Loucy (cell line): ENCODE measurements at regions not wholly inside any gene's neighbourhood (a gene's known extent, or its start where the extent isn't known, plus 50 kb on each side); places are given as distances from the start of the nearest gene placed in this dataset.

Experiments
- H2AFZ ChIP-seq: fragments of 200-600 bp; sonication (generic); 2 replicates; pipeline ENCODE4 v1.6.0; 2016; ENCODE audit warnings: antibody characterized with exemption, mild to moderate bottlenecking, low read length, moderate library complexity
- H3F3A ChIP-seq: fragments of 200-600 bp; 2 replicates; pipeline ENCODE4 v1.6.0; 2016; ENCODE audit warnings: antibody characterized with exemption, low read depth, mild to moderate bottlenecking
- H3K27me3 ChIP-seq: fragments of 200-600 bp; sonication (generic); 2 replicates; pipeline ENCODE4 v1.6.1; 2014; ENCODE audit warnings: low read length, mild to moderate bottlenecking; ENCODE audit not compliant: insufficient read depth, poor library complexity, severe bottlenecking
- H3K36me3 ChIP-seq: fragments of 200-600 bp; sonication (generic); 2 replicates; pipeline ENCODE4 v1.6.1; 2016; ENCODE audit warnings: low read length; ENCODE audit not compliant: insufficient read depth
- H3K4me1 ChIP-seq: fragments of 200-600 bp; sonication (generic); 2 replicates; pipeline ENCODE4 v1.5.1; 2014; ENCODE audit warnings: low read length, mild to moderate bottlenecking; ENCODE audit not compliant: insufficient read depth, poor library complexity, severe bottlenecking
- H3K4me2 ChIP-seq: fragments of 200-600 bp; sonication (generic); 2 replicates; pipeline ENCODE4 v1.6.0; 2014; ENCODE audit warnings: antibody characterized with exemption, low read length, low read depth, mild to moderate bottlenecking; ENCODE audit not compliant: poor library complexity, severe bottlenecking
- H3K4me3 ChIP-seq: fragments of 200-600 bp; sonication (generic); 2 replicates; pipeline ENCODE4 v1.5.1; 2014; ENCODE audit warnings: low read length, mild to moderate bottlenecking, mixed read lengths; ENCODE audit not compliant: poor library complexity, severe bottlenecking
- H3K79me2 ChIP-seq: fragments of 200-600 bp; sonication (generic); 2 replicates; pipeline ENCODE4 v1.6.1; 2014; ENCODE audit warnings: low read length; ENCODE audit not compliant: insufficient read depth
- H3K9ac ChIP-seq: fragments of 200-600 bp; sonication (generic); 2 replicates; pipeline ENCODE4 v1.6.0; 2014; ENCODE audit warnings: mild to moderate bottlenecking, low read depth, low read length, moderate library complexity; ENCODE audit not compliant: poor library complexity, severe bottlenecking
- H3K9me2 ChIP-seq: fragments of 200-600 bp; sonication (generic); replicated peaks from 2 replicates; pipeline ENCODE4 v1.6.1; 2016; ENCODE audit warnings: low read depth, low read length, mixed read lengths
- H3K9me3 ChIP-seq: fragments of 200-600 bp; sonication (generic); 2 replicates; pipeline ENCODE4 v1.6.1; 2014; ENCODE audit warnings: mild to moderate bottlenecking, antibody characterized with exemption, low read length, low read depth; ENCODE audit not compliant: insufficient read depth
- H4K20me1 ChIP-seq: fragments of 200-600 bp; sonication (generic); 2 replicates; pipeline ENCODE4 v1.6.0; 2014; ENCODE audit warnings: antibody characterized with exemption, low read length, mild to moderate bottlenecking; ENCODE audit not compliant: insufficient read depth, poor library complexity, severe bottlenecking
- CTCF ChIP-seq: fragments of 200-600 bp; sonication (generic); conservative IDR thresholded peaks from 2 replicates; pipeline ENCODE4 v1.5.1; 2014; ENCODE audit warnings: mild to moderate bottlenecking, antibody characterized with exemption, low read length
- EZH2phosphoT487 ChIP-seq: fragments of 200-600 bp; IDR thresholded peaks from 2 replicates; pipeline ENCODE4 v1.6.1; 2018; ENCODE audit warnings: antibody characterized with exemption, mild to moderate bottlenecking, moderate library complexity, borderline replicate concordance

- Histone ChIP-seq H3K36me3 (no peaks in the 10 kb centered on the region), H4K20me1 (no peaks in the 10 kb centered on the region), H3F3A (no peaks in the 10 kb centered on the region), H3K9ac (no peak overlapping the region), H2AFZ (no peak overlapping the region), H3K4me3 (no peak overlapping the region), H3K79me2 (no peaks in the 10 kb centered on the region), H3K27me3 (no peaks in the 10 kb centered on the region), H3K4me1 (no peaks in the 10 kb centered on the region), H3K9me3 (no peaks in the 10 kb centered on the region), H3K4me2 (no peak overlapping the region), H3K9me2 (no peaks in the 10 kb centered on the region)
- TF ChIP-seq CTCF (peak; percentile 17; the same call in 1 of the 2 replicates), EZH2phosphoT487 (no peak)
Measured at GRCh38 chr16:8194794-8195193, 395.5 kb downstream of the TMEM114 start.

- Histone ChIP-seq H3K36me3 (no peaks in the 10 kb centered on the region), H3K27me3 (no peaks in the 10 kb centered on the region), H3K79me2 (no peaks in the 10 kb centered on the region), H2AFZ (no peak overlapping the region), H3K4me2 (no peak overlapping the region), H3F3A (no peaks in the 10 kb centered on the region), H3K4me1 (no peaks in the 10 kb centered on the region), H3K9me2 (no peaks in the 10 kb centered on the region), H3K9me3 (no peaks in the 10 kb centered on the region), H3K4me3 (no peak overlapping the region), H3K9ac (no peak overlapping the region), H4K20me1 (no peaks in the 10 kb centered on the region)
- no peak for TF ChIP-seq EZH2phosphoT487
- TF ChIP-seq CTCF: no peak
Measured at GRCh38 chr16:8188841-8189240, 401.5 kb downstream of the TMEM114 start.

- Histone ChIP-seq H3K79me2 (no peaks in the 10 kb centered on the region), H3K36me3 (no peaks in the 10 kb centered on the region), H3K4me2 (no peak overlapping the region), H3K4me1 (no peaks in the 10 kb centered on the region), H3K9ac (no peak overlapping the region), H3K9me3 (no peaks in the 10 kb centered on the region), H3K27me3 (no peaks in the 10 kb centered on the region), H3K4me3 (no peak overlapping the region), H3K9me2 (no peaks in the 10 kb centered on the region), H2AFZ (no peak overlapping the region), H3F3A (no peaks in the 10 kb centered on the region), H4K20me1 (no peaks in the 10 kb centered on the region)
- no peak for TF ChIP-seq EZH2phosphoT487
Measured at GRCh38 chr16:8187782-8188372, 402.4 kb downstream of the TMEM114 start.

DNA sequence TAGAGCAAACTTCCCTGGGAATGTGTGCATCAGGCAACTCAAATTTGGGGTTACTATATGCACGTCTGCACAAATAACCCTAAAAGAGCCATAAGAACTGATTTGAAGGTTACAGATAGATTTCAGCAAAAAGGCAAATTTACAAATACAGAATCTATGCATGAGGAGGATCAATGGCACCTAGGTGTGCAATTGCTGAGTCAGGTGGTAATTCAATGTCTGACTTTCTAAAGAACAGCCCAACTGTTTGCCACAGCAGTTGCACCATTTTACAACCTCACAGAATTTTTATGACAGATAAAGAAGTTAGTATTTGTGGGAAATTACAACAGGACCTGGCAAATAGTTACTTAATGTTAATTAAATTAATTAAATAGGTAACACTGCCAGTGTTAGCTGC is 405.5 kb downstream of the TMEM114 start:
- Histone ChIP-seq H3K27me3 (no peaks in the 10 kb centered on the region), H2AFZ (no peak overlapping the region), H3K36me3 (no peaks in the 10 kb centered on the region), H3F3A (no peaks in the 10 kb centered on the region), H4K20me1 (no peaks in the 10 kb centered on the region), H3K4me2 (no peak overlapping the region), H3K4me3 (no peak overlapping the region), H3K9ac (no peak overlapping the region), H3K9me2 (no peaks in the 10 kb centered on the region), H3K9me3 (no peaks in the 10 kb centered on the region), H3K79me2 (no peaks in the 10 kb centered on the region), H3K4me1 (no peaks in the 10 kb centered on the region)
- TF ChIP-seq EZH2phosphoT487 (no peak), CTCF (no peak)
